Progenitor cell of endocrine pancreas (in vitro differentiated cells): ENCODE measurements at regions not wholly inside any gene's neighbourhood (a gene's known extent, or its start where the extent isn't known, plus 50 kb on each side); places are given as distances from the start of the nearest gene placed in this dataset.

Experiments
- DNase-seq: peaks from one replicate; pipeline ENCODE4 v3.0.0; 2021; ENCODE audit warnings: low spot score; ENCODE audit not compliant: unreplicated experiment
- H3K27ac Mint-ChIP-seq: 2 replicates; pipeline ENCODE4 v1.8.0; 2021; ENCODE audit warnings: mild to moderate bottlenecking, moderate library complexity, mixed read lengths
- H3K27me3 Mint-ChIP-seq: 2 replicates; pipeline ENCODE4 v1.8.0; 2021; ENCODE audit warnings: mixed read lengths
- H3K36me3 Mint-ChIP-seq: 2 replicates; pipeline ENCODE4 v1.8.0; 2022; ENCODE audit warnings: mixed read lengths; ENCODE audit not compliant: insufficient read depth
- H3K4me1 Mint-ChIP-seq: 2 replicates; pipeline ENCODE4 v1.8.0; 2021; ENCODE audit warnings: low read depth, mixed read lengths
- H3K4me3 Mint-ChIP-seq: 2 replicates; pipeline ENCODE4 v1.8.0; 2021; ENCODE audit warnings: low read depth, mild to moderate bottlenecking, moderate library complexity, mixed read lengths
- H3K9me3 Mint-ChIP-seq: 2 replicates; pipeline ENCODE4 v1.8.0; 2021; ENCODE audit warnings: low read depth, mixed read lengths
- TF ChIP-seq, protein P1 (sequence below): fragments of 200-600 bp; sonication (generic); IDR thresholded peaks from one replicate; pipeline ENCODE4 v1.5.0; 2021; ENCODE audit warnings: antibody characterized with exemption, mild to moderate bottlenecking; ENCODE audit not compliant: unreplicated experiment

DNA sequence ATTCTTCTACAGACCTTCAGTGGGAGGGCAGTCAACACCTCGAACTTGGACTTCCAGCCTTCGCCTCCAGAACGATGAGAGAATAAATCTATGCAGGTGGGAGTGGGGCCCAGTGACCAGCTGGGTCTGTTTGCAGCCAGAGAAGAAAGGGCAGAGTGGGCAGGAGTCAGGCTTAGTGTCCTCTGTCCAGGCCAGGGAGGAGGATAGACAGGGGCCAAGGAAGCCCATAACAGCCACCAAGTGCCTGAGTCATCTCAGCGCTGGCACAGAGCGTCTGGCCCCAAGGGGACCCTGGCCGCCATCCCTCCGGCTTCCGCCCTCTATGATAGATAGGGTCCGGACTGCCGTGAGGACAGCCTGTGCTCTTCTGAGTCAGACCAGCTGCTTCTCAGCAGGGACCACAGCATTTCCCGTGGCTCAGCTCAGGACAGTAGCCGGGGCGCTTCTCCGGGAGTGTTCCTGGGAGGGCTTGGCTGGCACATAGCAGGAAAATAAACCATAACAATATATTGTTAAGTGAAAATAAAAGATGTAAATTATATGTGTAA lies 133.1 kb upstream of the C1orf174 start:
- Mint-ChIP-seq H3K27ac (no peak overlapping the region), H3K4me3 (no peak overlapping the region), H3K4me1 (no peaks in the 10 kb centered on the region), H3K27me3 (peaks cover 15% of the 10 kb centered on the region), H3K9me3 (peaks cover 11% of the 10 kb centered on the region), H3K36me3 (no peaks in the 10 kb centered on the region)
- TF ChIP-seq, protein P1, sequence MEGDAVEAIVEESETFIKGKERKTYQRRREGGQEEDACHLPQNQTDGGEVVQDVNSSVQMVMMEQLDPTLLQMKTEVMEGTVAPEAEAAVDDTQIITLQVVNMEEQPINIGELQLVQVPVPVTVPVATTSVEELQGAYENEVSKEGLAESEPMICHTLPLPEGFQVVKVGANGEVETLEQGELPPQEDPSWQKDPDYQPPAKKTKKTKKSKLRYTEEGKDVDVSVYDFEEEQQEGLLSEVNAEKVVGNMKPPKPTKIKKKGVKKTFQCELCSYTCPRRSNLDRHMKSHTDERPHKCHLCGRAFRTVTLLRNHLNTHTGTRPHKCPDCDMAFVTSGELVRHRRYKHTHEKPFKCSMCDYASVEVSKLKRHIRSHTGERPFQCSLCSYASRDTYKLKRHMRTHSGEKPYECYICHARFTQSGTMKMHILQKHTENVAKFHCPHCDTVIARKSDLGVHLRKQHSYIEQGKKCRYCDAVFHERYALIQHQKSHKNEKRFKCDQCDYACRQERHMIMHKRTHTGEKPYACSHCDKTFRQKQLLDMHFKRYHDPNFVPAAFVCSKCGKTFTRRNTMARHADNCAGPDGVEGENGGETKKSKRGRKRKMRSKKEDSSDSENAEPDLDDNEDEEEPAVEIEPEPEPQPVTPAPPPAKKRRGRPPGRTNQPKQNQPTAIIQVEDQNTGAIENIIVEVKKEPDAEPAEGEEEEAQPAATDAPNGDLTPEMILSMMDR = no peak
- DNase-seq = no peak

DNA sequence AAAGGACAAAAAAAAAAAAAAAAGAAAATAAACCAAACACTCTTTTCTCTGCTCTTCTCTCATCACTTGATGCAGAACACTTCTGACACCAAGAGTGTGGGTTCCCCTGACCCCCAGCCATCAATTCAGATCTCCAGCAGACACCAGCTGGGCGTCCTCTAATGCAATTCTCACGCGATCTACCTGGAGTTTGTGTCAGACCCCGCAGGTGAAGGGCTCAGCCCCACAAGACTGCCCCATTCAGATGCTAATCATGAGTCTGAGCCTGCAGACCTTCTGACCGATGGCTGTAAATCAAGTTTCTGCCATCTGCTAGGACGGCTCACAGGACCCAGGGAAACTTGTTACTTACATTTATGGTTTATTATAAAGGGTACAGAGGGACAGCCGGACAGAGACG lies 133.6 kb upstream of the C1orf174 start:
- H3K27ac Mint-ChIP-seq = no peak overlapping the region
- no peaks in the 10 kb centered on the region for H3K4me1 Mint-ChIP-seq
- peaks cover 12% of the 10 kb centered on the region for H3K27me3 Mint-ChIP-seq
- TF ChIP-seq, protein P1 = no peak
- H3K4me3 Mint-ChIP-seq = no peak overlapping the region
- DNase-seq = no peak
- peaks cover 15% of the 10 kb centered on the region for H3K9me3 Mint-ChIP-seq
- H3K36me3 Mint-ChIP-seq = no peaks in the 10 kb centered on the region

DNA sequence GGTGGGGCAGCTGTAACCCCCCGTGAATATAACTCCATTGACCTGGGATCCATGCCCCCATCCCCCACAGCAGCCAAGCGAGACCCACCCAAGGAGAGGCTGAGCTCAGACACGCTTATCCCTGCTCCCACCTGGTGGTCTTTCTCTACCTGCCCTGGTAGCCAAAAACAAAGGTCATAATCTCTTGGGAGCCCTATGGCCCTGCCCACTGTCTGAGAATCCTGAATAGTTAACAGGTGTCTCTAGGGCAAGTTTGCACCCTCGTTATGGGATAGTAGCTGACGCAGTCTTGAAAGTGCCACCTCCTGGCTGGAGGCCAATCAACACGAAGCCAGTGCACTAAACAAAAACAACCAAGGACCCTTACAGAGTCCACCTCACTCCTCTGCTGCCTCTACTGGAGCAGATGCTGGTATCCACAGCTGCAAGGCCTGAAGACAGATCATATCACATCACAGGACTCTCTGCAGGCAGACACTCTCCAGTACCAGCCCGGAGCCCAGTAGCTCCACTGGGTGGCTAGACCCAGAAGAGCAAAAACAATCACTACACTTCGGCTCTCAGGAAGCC lies 134.3 kb upstream of the C1orf174 start:
- H3K9me3 Mint-ChIP-seq = peaks cover 17% of the 10 kb centered on the region
- no peaks in the 10 kb centered on the region for H3K36me3 Mint-ChIP-seq
- H3K27me3 Mint-ChIP-seq = peaks cover 10% of the 10 kb centered on the region
- no peak overlapping the region for H3K27ac Mint-ChIP-seq
- no peak for DNase-seq
- H3K4me1 Mint-ChIP-seq = no peaks in the 10 kb centered on the region
- H3K4me3 Mint-ChIP-seq = no peak overlapping the region
- TF ChIP-seq, protein P1 = no peak

GRCh38 chr1:4044967-4045366 lies 144.9 kb upstream of the C1orf174 start:
- Mint-ChIP-seq H3K27me3 (peaks cover 47% of the 10 kb centered on the region), H3K4me3 (no peak overlapping the region), H3K27ac (no peak overlapping the region), H3K36me3 (no peaks in the 10 kb centered on the region), H3K4me1 (no peaks in the 10 kb centered on the region), H3K9me3 (no peaks in the 10 kb centered on the region)
- no peak for DNase-seq
- TF ChIP-seq, protein P1 = no peak

- Mint-ChIP-seq H3K9me3 (no peaks in the 10 kb centered on the region), H3K4me3 (no peak overlapping the region), H3K27ac (no peak overlapping the region), H3K4me1 (no peaks in the 10 kb centered on the region), H3K27me3 (peaks cover 47% of the 10 kb centered on the region), H3K36me3 (no peaks in the 10 kb centered on the region)
- DNase-seq = no peak
- TF ChIP-seq, protein P1 = no peak
These were observed 145.4 kb upstream of the C1orf174 start for GRCh38 chr1:4045397-4046010.
